A673 (cell line): ENCODE measurements at regions not wholly inside any gene's neighbourhood (a gene's known extent, or its start where the extent isn't known, plus 50 kb on each side); places are given as distances from the start of the nearest gene placed in this dataset.

Experiments
- EZH2 ChIP-seq: fragments of 200-600 bp; sonication (generic); IDR thresholded peaks from 2 replicates; pipeline ENCODE4 v1.6.1; 2017; ENCODE audit warnings: borderline replicate concordance, low read depth, mild to moderate bottlenecking, mixed read lengths, antibody characterized with exemption, low read length; ENCODE audit not compliant: poor library complexity, severe bottlenecking
- TF ChIP-seq, protein P1 (sequence below): fragments of 300-800, 200-600 bp; sonication (generic); conservative IDR thresholded peaks from 2 replicates; pipeline ENCODE4 v1.5.1; 2017; ENCODE audit warnings: low read depth, mild to moderate bottlenecking, antibody characterized with exemption, low read length, moderate library complexity, mixed read lengths

DNA sequence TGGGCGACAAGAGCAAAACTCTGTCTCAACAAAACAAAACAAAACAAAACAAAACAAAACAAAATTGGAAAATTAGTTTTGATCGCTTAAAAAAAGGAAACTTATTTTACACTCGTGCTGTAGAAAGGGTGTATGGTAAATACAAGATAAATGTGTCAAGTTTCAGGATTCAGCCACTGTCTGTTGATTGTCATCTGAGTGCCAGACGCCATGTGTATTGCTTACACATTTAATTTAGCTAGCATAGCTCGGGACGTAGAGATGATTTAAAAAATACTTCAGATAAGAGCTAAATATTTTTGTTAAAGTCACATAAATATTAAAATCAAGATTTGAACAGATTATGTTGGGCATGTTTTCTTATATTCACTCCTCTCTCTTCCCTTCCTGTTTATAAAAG lies 568.1 kb upstream of the ZNF804A start:
- TF ChIP-seq, protein P1, sequence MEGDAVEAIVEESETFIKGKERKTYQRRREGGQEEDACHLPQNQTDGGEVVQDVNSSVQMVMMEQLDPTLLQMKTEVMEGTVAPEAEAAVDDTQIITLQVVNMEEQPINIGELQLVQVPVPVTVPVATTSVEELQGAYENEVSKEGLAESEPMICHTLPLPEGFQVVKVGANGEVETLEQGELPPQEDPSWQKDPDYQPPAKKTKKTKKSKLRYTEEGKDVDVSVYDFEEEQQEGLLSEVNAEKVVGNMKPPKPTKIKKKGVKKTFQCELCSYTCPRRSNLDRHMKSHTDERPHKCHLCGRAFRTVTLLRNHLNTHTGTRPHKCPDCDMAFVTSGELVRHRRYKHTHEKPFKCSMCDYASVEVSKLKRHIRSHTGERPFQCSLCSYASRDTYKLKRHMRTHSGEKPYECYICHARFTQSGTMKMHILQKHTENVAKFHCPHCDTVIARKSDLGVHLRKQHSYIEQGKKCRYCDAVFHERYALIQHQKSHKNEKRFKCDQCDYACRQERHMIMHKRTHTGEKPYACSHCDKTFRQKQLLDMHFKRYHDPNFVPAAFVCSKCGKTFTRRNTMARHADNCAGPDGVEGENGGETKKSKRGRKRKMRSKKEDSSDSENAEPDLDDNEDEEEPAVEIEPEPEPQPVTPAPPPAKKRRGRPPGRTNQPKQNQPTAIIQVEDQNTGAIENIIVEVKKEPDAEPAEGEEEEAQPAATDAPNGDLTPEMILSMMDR, result no peak
- TF ChIP-seq EZH2, result no peak
